Endothelial cell of umbilical vein (primary cell): ENCODE measurements at regions not wholly inside any gene's neighbourhood (a gene's known extent, or its start where the extent isn't known, plus 50 kb on each side); places are given as distances from the start of the nearest gene placed in this dataset.

ENCODE experiments used
- BruUV-seq: library from RNA; stranded (reverse); fragments of 400-500 nt; replicated peaks from 2 replicates; lab custom pipeline; 2021; lab: Mats Ljungman, UMichigan
- CTCF ChIA-PET: fragments of 300-600, 350-600 bp; sonication (Branson Sonifier 250); formaldehyde crosslinking; loops from one replicate; lab custom pipeline; 2021; ENCODE audit warnings: antibody characterized with exemption, inconsistent platforms; lab: Charles Lee
- POLR2A ChIA-PET: fragments of 300-600, 350-600 bp; sonication (Branson Sonifier 250); formaldehyde crosslinking; loops from one replicate; lab custom pipeline; 2021; ENCODE audit warnings: antibody characterized with exemption, inconsistent platforms; lab: Charles Lee
- DNase-seq: peaks from one replicate; pipeline ENCODE4 v3.0.0-alpha.2; 2011; ENCODE audit warnings: low read depth, low spot score
- FAIRE-seq: peaks from 2 replicates; lab custom pipeline; 2011; peaks lifted over from hg19 to GRCh38; lab: Jason Lieb, UNC
- H2AFZ ChIP-seq: 2 replicates; pipeline ENCODE4 v1.6.0; 2012; ENCODE audit warnings: low read depth, low read length, control low read depth, inconsistent platforms
- H3K27ac ChIP-seq: 2 replicates; pipeline ENCODE4 v1.5.1; 2011; ENCODE audit warnings: low read depth, mild to moderate bottlenecking, control low read depth, low read length, moderate library complexity; ENCODE audit not compliant: insufficient read depth
- H3K27me3 ChIP-seq, 2 experiments: 2 replicates each; pipeline versions ENCODE4 v1.6.0 to v1.6.1; 2011; ENCODE audit warnings: low read length in 2 of 2, mixed read lengths in 1 of 2; ENCODE audit not compliant: control insufficient read depth in 2 of 2, insufficient read depth in 2 of 2
- H3K36me3 ChIP-seq, 2 experiments: 2 replicates in 1 of 2; 3 replicates in 1 of 2; pipeline ENCODE4 v1.5.1; 2011; ENCODE audit warnings: low read length in 2 of 2, mild to moderate bottlenecking in 1 of 2, moderate library complexity in 1 of 2; ENCODE audit not compliant: control insufficient read depth in 2 of 2, insufficient read depth in 2 of 2; ENCODE audit errors: extremely low read depth in 1 of 2
- H3K4me1 ChIP-seq: 3 replicates; pipeline ENCODE4 v1.5.1; 2011; ENCODE audit warnings: mild to moderate bottlenecking, low read length; ENCODE audit not compliant: control insufficient read depth, insufficient read depth; ENCODE audit errors: extremely low read depth
- H3K4me2 ChIP-seq: 2 replicates; pipeline ENCODE4 v1.6.1; 2011; ENCODE audit warnings: low read length, control low read depth, mixed read lengths; ENCODE audit not compliant: insufficient read depth
- H3K4me3 ChIP-seq, 3 experiments: fragments of 200-600 bp in 1 of 3; sonication (generic), shearing (Covaris generic) in 1 of 3; replicated peaks in 1 of 3; 2 replicates each; pipeline ENCODE4 v1.5.1; 2011 to 2016; ENCODE audit warnings: control low read depth in 3 of 3, low read length in 3 of 3, mild to moderate bottlenecking in 2 of 3, inconsistent platforms in 1 of 3, low read depth in 1 of 3, moderate library complexity in 1 of 3; ENCODE audit not compliant: insufficient read depth in 1 of 3
- H3K79me2 ChIP-seq: 2 replicates; pipeline ENCODE4 v1.6.0; 2012; ENCODE audit warnings: low read length, inconsistent platforms; ENCODE audit not compliant: control insufficient read depth, insufficient read depth
- H3K9ac ChIP-seq: replicated peaks from 2 replicates; pipeline ENCODE3; 2011; ENCODE audit warnings: low read length, control low read depth; ENCODE audit not compliant: insufficient read depth; ENCODE audit errors: extremely low read depth
- H3K9me1 ChIP-seq: replicated peaks from 3 replicates; pipeline ENCODE4 v1.6.0; 2011; ENCODE audit warnings: mild to moderate bottlenecking, low read length; ENCODE audit not compliant: control insufficient read depth, insufficient read depth; ENCODE audit errors: extremely low read depth
- H3K9me3 ChIP-seq: replicated peaks from 2 replicates; pipeline ENCODE4 v1.5.1; 2012; ENCODE audit warnings: low read length, inconsistent platforms; ENCODE audit not compliant: control insufficient read depth, insufficient read depth
- H4K20me1 ChIP-seq: replicated peaks from 2 replicates; pipeline ENCODE3; 2011; ENCODE audit warnings: mild to moderate bottlenecking, low read length; ENCODE audit not compliant: control insufficient read depth, insufficient read depth; ENCODE audit errors: extremely low read depth
- CTCF ChIP-seq, 2 donors: IDR thresholded peaks; 1 replicate in 1 of 2; 2 replicates in 1 of 2; pipeline ENCODE4 v1.5.1; 2011; ENCODE audit warnings: low read length in 2 of 2, mild to moderate bottlenecking in 2 of 2, moderate library complexity in 2 of 2, control low read depth in 1 of 2, inconsistent platforms in 1 of 2, low read depth in 1 of 2; ENCODE audit not compliant: insufficient read depth in 1 of 2; ENCODE audit errors: extremely low read depth in 1 of 2
- EZH2 ChIP-seq: IDR thresholded peaks from 2 replicates; pipeline ENCODE4 v1.6.1; 2012; ENCODE audit warnings: borderline replicate concordance, low read depth, mild to moderate bottlenecking, moderate library complexity, low read length, inconsistent platforms; ENCODE audit not compliant: severe bottlenecking
- FOS ChIP-seq: IDR thresholded peaks from 2 replicates; pipeline ENCODE4 v1.6.1; 2011; ENCODE audit warnings: mild to moderate bottlenecking, low read length, moderate library complexity, borderline replicate concordance; ENCODE audit not compliant: insufficient read depth
- GATA2 ChIP-seq: IDR thresholded peaks from 2 replicates; pipeline ENCODE4 v1.7.0; 2011; ENCODE audit warnings: low read depth, mild to moderate bottlenecking, moderate library complexity, mixed read lengths, low read length; ENCODE audit not compliant: insufficient read length, insufficient read depth
- JUN ChIP-seq: IDR thresholded peaks from 2 replicates; pipeline ENCODE4 v1.6.1; 2011; ENCODE audit warnings: borderline replicate concordance, low read depth; ENCODE audit not compliant: insufficient read length, insufficient read depth
- MAX ChIP-seq: IDR thresholded peaks from 2 replicates; pipeline ENCODE4 v1.6.1; 2011; ENCODE audit not compliant: insufficient read depth, insufficient read length
- MYC ChIP-seq: IDR thresholded peaks from one replicate; pipeline ENCODE4 v1.6.1; 2011; ENCODE audit warnings: mild to moderate bottlenecking, low read depth, low read length
- POLR2A ChIP-seq: IDR thresholded peaks from 2 replicates; pipeline ENCODE4 v1.6.1; 2012; ENCODE audit warnings: low read depth, mild to moderate bottlenecking, control low read depth, low read length
- POLR2AphosphoS5 ChIP-seq: IDR thresholded peaks from 2 replicates; pipeline ENCODE4 v1.6.1; 2012; ENCODE audit warnings: low read depth, mild to moderate bottlenecking, control low read depth, low read length, moderate library complexity; ENCODE audit not compliant: insufficient read depth
- dilution Hi-C: fragments of 300-500 bp; cut with MboI; formaldehyde crosslinking; loops from one replicate; pipeline ENCODE4 v1.15.0; 2019; ENCODE audit warnings: low sequenced_read_pairs; ENCODE audit not compliant: extremely low pct_ligation_motif_present
- intact Hi-C: fragments of 100-400 bp; cut with micrococcal nuclease; formaldehyde crosslinking; loops from one replicate; pipeline ENCODE4 v1.10.0; 2022

GRCh38 chr6:33966536-33966935 is 162.7 kb upstream of the MLN start:
- Histone ChIP-seq H3K27me3 (peaks cover 9 to 18% of the 10 kb centered on the region in 2 experiments), H3K27ac (no peak overlapping the region), H3K4me1 (no peaks in the 10 kb centered on the region), H3K4me3 (no peak overlapping the region), H4K20me1 (no peaks in the 10 kb centered on the region), H3K79me2 (no peaks in the 10 kb centered on the region), H3K36me3 (no peaks in the 10 kb centered on the region), H3K9ac (no peak overlapping the region), H3K4me2 (no peak overlapping the region), H2AFZ (no peak overlapping the region), H3K9me1 (no peaks in the 10 kb centered on the region), H3K9me3 (no peaks in the 10 kb centered on the region)
- TF ChIP-seq JUN = no peak
- no peak for TF ChIP-seq POLR2A
- no peak for TF ChIP-seq GATA2
- TF ChIP-seq FOS = no peak
- TF ChIP-seq POLR2AphosphoS5 = no peak
- no peak for TF ChIP-seq MAX
- TF ChIP-seq MYC = no peak
- TF ChIP-seq EZH2 = no peak
- FAIRE-seq (no peak), DNase-seq (no peak)
- ChIA-PET CTCF (no interaction called here), POLR2A (no interaction called here)
- intact Hi-C loops (no loop called here), dilution Hi-C loops (no loop called here)
- BruUV-seq = no TSS peak

GRCh38 chr6:33965766-33966165 is 162.0 kb upstream of the MLN start:
- no peaks in the 10 kb centered on the region for H3K36me3 ChIP-seq
- intact Hi-C loops (no loop called here), dilution Hi-C loops (no loop called here)
- no peak overlapping the region for H3K4me2 ChIP-seq
- no peak overlapping the region for H3K27ac ChIP-seq
- H3K4me1 ChIP-seq = no peaks in the 10 kb centered on the region
- DNase-seq (no peak), FAIRE-seq (no peak)
- H3K79me2 ChIP-seq = no peaks in the 10 kb centered on the region
- POLR2A ChIA-PET = no interaction called here
- no peaks in the 10 kb centered on the region for H4K20me1 ChIP-seq
- CTCF ChIA-PET = no interaction called here
- peaks cover 9 to 18% of the 10 kb centered on the region in 2 experiments for H3K27me3 ChIP-seq
- TF ChIP-seq CTCF (IDR thresholded peaks at IDR 0.05; ENCODE audit: extremely low read depth in 1 of 2, insufficient read depth in 1 of 2, low read depth in 1 of 2, low read length in 2 of 2) = no peak
- no peak for TF ChIP-seq POLR2AphosphoS5
- no peak for TF ChIP-seq FOS
- TF ChIP-seq GATA2 = no peak
- no peak for TF ChIP-seq POLR2A
- TF ChIP-seq EZH2 = no peak
- no peak for TF ChIP-seq MYC
- no peak for TF ChIP-seq JUN
- TF ChIP-seq MAX = no peak
- H3K9me3 ChIP-seq = no peaks in the 10 kb centered on the region
- H2AFZ ChIP-seq = no peak overlapping the region
- no peaks in the 10 kb centered on the region for H3K9me1 ChIP-seq
- no TSS peak for BruUV-seq
- H3K9ac ChIP-seq = no peak overlapping the region
- H3K4me3 ChIP-seq = no peak overlapping the region
